Smooth muscle cell of the brain vasculature (primary cell): ENCODE measurements at regions not wholly inside any gene's neighbourhood (a gene's known extent, or its start where the extent isn't known, plus 50 kb on each side); places are given as distances from the start of the nearest gene placed in this dataset.
"Not testable (repeated sequence)": the region's sequence is repeated elsewhere in the genome, so short reads cannot be mapped to it uniquely, and the experiment has no call there.

ENCODE experiments used
- DNase-seq: peaks from one replicate; pipeline ENCODE4 v3.0.0-alpha.2; 2012; ENCODE audit warnings: low read depth, low spot score

- DNase-seq: no peak
Measured at GRCh38 chr3:70640481-70640880, 328.0 kb upstream of the MDFIC2 start.

- no peak for DNase-seq
Measured at GRCh38 chr3:70635301-70635700, 322.9 kb upstream of the MDFIC2 start.

- DNase-seq: no peak
Measured at GRCh38 chr3:70631716-70632307, 319.4 kb upstream of the MDFIC2 start.

GRCh38 chr3:70621451-70621850, 309.0 kb upstream of the MDFIC2 start:
- no peak for DNase-seq

- DNase-seq: no peak
Measured at GRCh38 chr3:70620956-70621355, 308.5 kb upstream of the MDFIC2 start.

GRCh38 chr3:70620367-70620766, 307.9 kb upstream of the MDFIC2 start:
- no peak for DNase-seq

- DNase-seq: no peak
Measured at GRCh38 chr3:70618151-70618550, 305.7 kb upstream of the MDFIC2 start.

- DNase-seq: not testable (repeated sequence)
Measured at GRCh38 chr3:70617349-70617748, 304.9 kb upstream of the MDFIC2 start.

GRCh38 chr3:70615286-70615685, 302.8 kb upstream of the MDFIC2 start:
- no peak for DNase-seq

GRCh38 chr3:70614111-70614510, 301.7 kb upstream of the MDFIC2 start:
- DNase-seq: no peak

- DNase-seq: no peak
Measured at GRCh38 chr3:70612920-70613319, 300.5 kb upstream of the MDFIC2 start.

- not testable (repeated sequence) for DNase-seq
Measured at GRCh38 chr3:70611667-70612277, 299.3 kb upstream of the MDFIC2 start.

GRCh38 chr3:70608434-70608833, 296.0 kb upstream of the MDFIC2 start:
- no peak for DNase-seq

GRCh38 chr3:70607469-70607868, 295.0 kb upstream of the MDFIC2 start:
- DNase-seq: no peak

- no peak for DNase-seq
Measured at GRCh38 chr3:70606018-70606417, 293.6 kb upstream of the MDFIC2 start.

GRCh38 chr3:70603103-70603502, 290.7 kb upstream of the MDFIC2 start:
- no peak for DNase-seq

- no peak for DNase-seq
Measured at GRCh38 chr3:70597312-70597711, 284.9 kb upstream of the MDFIC2 start.

- DNase-seq: no peak
Measured at GRCh38 chr3:70583682-70584081, 271.2 kb upstream of the MDFIC2 start.

GRCh38 chr3:70582803-70583202, 270.4 kb upstream of the MDFIC2 start:
- DNase-seq: no peak

- DNase-seq: no peak
Measured at GRCh38 chr3:70580021-70580420, 267.6 kb upstream of the MDFIC2 start.

- DNase-seq: no peak
Measured at GRCh38 chr3:70571696-70572095, 259.3 kb upstream of the MDFIC2 start.

GRCh38 chr3:70570584-70570983, 258.1 kb upstream of the MDFIC2 start:
- DNase-seq: no peak

GRCh38 chr3:70568626-70569025, 256.2 kb upstream of the MDFIC2 start:
- DNase-seq: no peak

GRCh38 chr3:70565861-70566260, 253.4 kb upstream of the MDFIC2 start:
- no peak for DNase-seq
